T-cell (primary cell): ENCODE measurements at regions not wholly inside any gene's neighbourhood (a gene's known extent, or its start where the extent isn't known, plus 50 kb on each side); places are given as distances from the start of the nearest gene placed in this dataset.

Experiments used
- ATAC-seq, 4 experiments: fragments of 200-7000 bp in 3 of 4; fragments of 150-1000 bp in 1 of 4; cut with Tn5 transposase; replicated peaks in 1 of 4; 1 replicate in 3 of 4; 2 replicates in 1 of 4; pipeline ENCODE4 v1.10.0; 2021; ENCODE audit warnings: moderate library complexity in 3 of 4, mild to moderate bottlenecking in 2 of 4, moderate number of reproducible peaks in 1 of 4
- CTCF ChIA-PET, 2 donors: fragments of 300-600 bp; sonication (Branson Sonifier 250); formaldehyde crosslinking; loops; one replicate each; lab custom pipeline; 2022; ENCODE audit warnings: antibody characterized with exemption in 2 of 2; lab: Charles Lee
- POLR2A ChIA-PET, 2 donors: fragments of 300-600 bp; sonication (Branson Sonifier 250); formaldehyde crosslinking; loops; one replicate each; lab custom pipeline; 2022; ENCODE audit warnings: antibody characterized with exemption in 2 of 2; lab: Charles Lee
- DNase-seq, 35 experiments: peaks; one replicate each; pipeline versions ENCODE4 v3.0.0 to v3.0.0-alpha.2; 2013 to 2023
- H3K27ac ChIP-seq: one replicate; pipeline ENCODE4 v1.5.1; 2013; ENCODE audit warnings: low read length
- H3K27me3 ChIP-seq, 2 experiments: replicated peaks in 1 of 2; 1 replicate in 1 of 2; 2 replicates in 1 of 2; pipeline versions ENCODE4 v1.6.1 to v1.7.0; 2013; ENCODE audit warnings: low read length in 1 of 2, mixed read lengths in 1 of 2; ENCODE audit not compliant: control insufficient read depth in 2 of 2, insufficient read depth in 2 of 2; ENCODE audit errors: extremely low read depth in 1 of 2
- H3K36me3 ChIP-seq, 2 donors: 1 replicate in 1 of 2; 2 replicates in 1 of 2; pipeline versions ENCODE4 v1.6.1 to v1.7.0; 2013; ENCODE audit warnings: low read length in 1 of 2; ENCODE audit not compliant: control insufficient read depth in 2 of 2, insufficient read depth in 1 of 2; ENCODE audit errors: extremely low read depth in 1 of 2
- H3K4me1 ChIP-seq, 2 experiments: 1 replicate in 1 of 2; 2 replicates in 1 of 2; pipeline versions ENCODE4 v1.6.1 to v1.7.0; 2013; ENCODE audit warnings: low read length in 2 of 2, mixed read lengths in 1 of 2; ENCODE audit not compliant: insufficient read depth in 2 of 2, control insufficient read depth in 1 of 2; ENCODE audit errors: extremely low read depth in 1 of 2
- H3K4me3 ChIP-seq, 2 donors: 1 replicate in 1 of 2; 2 replicates in 1 of 2; pipeline versions ENCODE4 v1.5.1 to v1.7.0; 2013; ENCODE audit warnings: mild to moderate bottlenecking in 2 of 2, low read length in 1 of 2, moderate library complexity in 1 of 2; ENCODE audit not compliant: control insufficient read depth in 1 of 2; ENCODE audit errors: extremely low read depth in 1 of 2
- H3K9me3 ChIP-seq: 2 replicates; pipeline ENCODE4 v1.7.0; 2013
- H3K27ac Mint-ChIP-seq, 2 donors: one replicate each; pipeline ENCODE4 v1.8.0; 2020 to 2021; ENCODE audit warnings: mild to moderate bottlenecking in 2 of 2, mixed read lengths in 2 of 2
- H3K27me3 Mint-ChIP-seq, 2 donors: one replicate each; pipeline ENCODE4 v1.8.0; 2021 to 2022; ENCODE audit warnings: mixed read lengths in 2 of 2
- H3K36me3 Mint-ChIP-seq: one replicate; pipeline ENCODE4 v1.8.0; 2021; ENCODE audit warnings: mixed read lengths
- H3K4me1 Mint-ChIP-seq, 3 donors: one replicate each; pipeline ENCODE4 v1.8.0; 2020 to 2022; ENCODE audit warnings: mixed read lengths in 3 of 3, mild to moderate bottlenecking in 1 of 3
- H3K4me3 Mint-ChIP-seq, 3 donors: one replicate each; pipeline ENCODE4 v1.8.0; 2020 to 2022; ENCODE audit warnings: mild to moderate bottlenecking in 3 of 3, mixed read lengths in 3 of 3, moderate library complexity in 3 of 3
- H3K9me3 Mint-ChIP-seq, 3 donors: one replicate each; pipeline ENCODE4 v1.8.0; 2020 to 2022; ENCODE audit warnings: mixed read lengths in 3 of 3
- WGBS: methylation state at CpG from one replicate; pipeline ENCODE4 v1.1.5; 2013; ENCODE audit warnings: missing lambda C conversion rate; ENCODE audit not compliant: insufficient coverage; 5-methylcytosine and 5-hydroxymethylcytosine counted together

DNA sequence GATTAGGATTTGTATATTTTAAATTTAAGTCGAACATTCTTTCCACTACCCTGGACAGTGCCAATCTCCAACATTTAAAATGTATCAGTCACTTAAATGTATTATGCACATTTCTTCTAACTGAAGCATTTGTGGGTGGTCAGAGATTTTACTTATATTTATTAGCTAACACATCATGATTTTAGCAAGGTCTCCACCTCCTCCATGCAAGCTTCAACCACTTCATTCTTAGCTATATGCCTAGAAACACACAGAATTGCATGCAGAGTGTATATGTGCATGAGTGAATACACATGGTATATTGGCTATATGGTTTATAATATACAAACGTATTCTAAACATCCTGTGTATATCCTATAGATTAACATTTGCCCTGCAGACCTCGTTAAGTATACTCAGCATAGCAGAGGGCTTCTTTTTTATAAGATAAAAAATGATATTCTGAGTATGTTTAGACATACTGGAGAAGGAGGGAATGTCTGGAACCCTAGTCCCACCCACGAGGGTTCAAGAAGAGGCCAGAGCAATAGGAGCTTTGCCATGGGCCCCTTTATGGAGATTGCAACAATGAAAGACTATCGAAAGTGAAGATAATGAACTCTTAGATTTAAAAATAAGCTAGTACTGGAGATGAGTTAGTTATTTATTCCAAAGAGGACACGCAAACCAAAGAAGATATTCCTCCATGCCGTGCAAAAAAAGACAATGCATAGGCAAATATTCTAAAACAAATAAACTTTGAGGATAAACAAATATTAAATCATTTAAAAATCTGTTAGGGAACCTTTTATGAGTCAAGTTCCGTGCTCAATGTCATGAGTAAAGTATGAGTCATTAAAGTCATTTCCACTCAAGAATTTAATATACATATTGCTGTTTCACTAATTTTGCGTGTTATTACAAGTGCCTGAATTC, 480.4 kb downstream of the SIPA1L2 start:
- CTCF ChIA-PET: no interaction called here
- Mint-ChIP-seq H3K4me3 (no peak overlapping the region), H3K27me3 (peaks cover 16 to 21% of the 10 kb centered on the region in 2 donors), H3K4me1 (no peaks in the 10 kb centered on the region), H3K9me3 (peaks cover 0 to 6% (median 0%) of the 10 kb centered on the region in 3 donors), H3K27ac (no peak overlapping the region), H3K36me3 (no peaks in the 10 kb centered on the region)
- 72% methylated on average over 2 of the region's 9 CpGs for WGBS
- POLR2A ChIA-PET: no interaction called here
- Histone ChIP-seq H3K9me3 (no peaks in the 10 kb centered on the region), H3K4me3 (no peak overlapping the region), H3K36me3 (no peaks in the 10 kb centered on the region), H3K27me3 (no peaks in the 10 kb centered on the region), H3K4me1 (no peaks in the 10 kb centered on the region), H3K27ac (no peak overlapping the region)
- ATAC-seq (no peak), DNase-seq (no peak)

DNA sequence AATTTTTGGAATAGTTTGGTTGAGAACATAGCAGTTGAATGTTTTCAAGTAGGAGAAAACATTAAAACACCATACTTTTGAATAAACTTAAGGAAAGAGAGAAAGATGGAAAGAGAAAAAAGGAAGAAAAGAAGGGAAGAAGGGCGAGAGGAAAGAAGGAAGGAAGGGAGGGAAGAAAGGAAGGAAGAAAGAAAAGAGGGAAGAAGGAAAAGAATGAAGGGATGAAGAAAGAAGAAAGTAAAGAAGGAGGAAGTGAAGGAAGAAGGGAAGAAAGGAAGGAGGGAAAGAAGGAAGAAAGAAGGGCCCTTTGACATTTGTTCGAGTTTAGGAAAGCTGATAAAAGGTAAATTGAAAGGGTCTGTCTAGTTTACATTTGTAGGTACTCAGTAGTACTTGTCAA, 482.7 kb downstream of the SIPA1L2 start:
- Histone ChIP-seq H3K4me1 (no peaks in the 10 kb centered on the region), H3K4me3 (no peak overlapping the region), H3K27me3 (no peaks in the 10 kb centered on the region), H3K9me3 (no peaks in the 10 kb centered on the region), H3K36me3 (no peaks in the 10 kb centered on the region), H3K27ac (no peak overlapping the region)
- POLR2A ChIA-PET: no interaction called here
- H3K4me1 Mint-ChIP-seq: no peaks in the 10 kb centered on the region
- H3K27ac Mint-ChIP-seq: no peak overlapping the region
- H3K9me3 Mint-ChIP-seq: peaks cover 0 to 6% (median 0%) of the 10 kb centered on the region in 3 donors
- H3K27me3 Mint-ChIP-seq: peaks cover 8 to 14% of the 10 kb centered on the region in 2 donors
- no peaks in the 10 kb centered on the region for H3K36me3 Mint-ChIP-seq
- CTCF ChIA-PET: interaction anchor here in 1 of 2 donors (0.5 kb wide), 1 partner anchor 284 kb away, joined by 5 read pairs; no protein-coding TSS in a partner anchor
- 72% methylated on average over 2 of the region's 2 CpGs for WGBS
- no peak overlapping the region for H3K4me3 Mint-ChIP-seq
- ATAC-seq: no peak
- no peak for DNase-seq

DNA sequence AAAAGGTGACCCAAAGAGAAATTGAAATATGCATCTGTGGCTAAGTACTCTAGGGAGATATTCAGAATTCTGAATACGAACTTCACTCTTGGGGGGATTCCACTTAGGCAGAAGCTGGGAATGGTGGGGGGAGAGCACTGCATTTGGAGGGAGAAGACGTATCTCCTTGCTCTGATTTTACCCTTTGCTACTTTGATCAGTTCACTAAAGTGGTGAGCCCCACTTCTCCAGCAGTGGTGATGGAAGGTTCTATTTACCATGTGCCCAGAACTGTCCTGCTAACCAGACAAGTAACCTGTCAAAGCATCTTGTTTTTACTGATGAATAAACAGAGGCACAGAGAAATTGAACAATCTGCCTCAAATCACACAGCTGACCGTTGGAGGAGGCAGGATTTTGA, 483.4 kb downstream of the SIPA1L2 start:
- DNase-seq: no peak
- POLR2A ChIA-PET: no interaction called here
- no peak for ATAC-seq
- Histone ChIP-seq H3K36me3 (no peaks in the 10 kb centered on the region), H3K27me3 (no peaks in the 10 kb centered on the region), H3K27ac (no peak overlapping the region), H3K4me1 (no peaks in the 10 kb centered on the region), H3K4me3 (no peak overlapping the region), H3K9me3 (no peaks in the 10 kb centered on the region)
- no peaks in the 10 kb centered on the region for H3K4me1 Mint-ChIP-seq
- H3K9me3 Mint-ChIP-seq: peaks cover 0 to 6% (median 0%) of the 10 kb centered on the region in 3 donors
- H3K36me3 Mint-ChIP-seq: no peaks in the 10 kb centered on the region
- H3K4me3 Mint-ChIP-seq: no peak overlapping the region
- WGBS: 100% methylated on average over 1 of the region's 3 CpGs
- peaks cover 8 to 12% of the 10 kb centered on the region in 2 donors for H3K27me3 Mint-ChIP-seq
- no peak overlapping the region for H3K27ac Mint-ChIP-seq
- CTCF ChIA-PET: no interaction called here

DNA sequence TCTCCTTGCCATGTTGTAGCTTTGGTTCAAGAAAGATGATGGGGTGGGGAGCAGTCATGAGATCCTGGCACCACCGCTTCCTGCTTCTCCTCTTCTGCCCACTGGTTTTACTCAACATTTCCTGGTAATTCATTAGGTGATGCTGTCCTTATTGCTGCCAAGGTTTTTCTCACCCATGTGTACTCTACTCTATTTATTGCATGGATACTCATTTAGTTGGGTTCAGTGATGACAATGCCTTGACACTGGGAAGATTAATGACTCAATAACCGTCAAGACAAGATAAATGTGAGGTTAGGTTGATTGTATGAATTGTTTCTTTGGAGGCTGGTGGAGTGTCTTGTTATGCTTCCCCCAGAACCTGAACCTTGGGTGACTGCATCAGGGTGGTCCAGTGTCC, 484.2 kb downstream of the SIPA1L2 start:
- H3K27ac Mint-ChIP-seq: no peak overlapping the region
- Histone ChIP-seq H3K4me3 (no peak overlapping the region), H3K4me1 (no peaks in the 10 kb centered on the region), H3K27ac (no peak overlapping the region), H3K9me3 (no peaks in the 10 kb centered on the region), H3K36me3 (no peaks in the 10 kb centered on the region), H3K27me3 (no peaks in the 10 kb centered on the region)
- WGBS: 80% methylated on average over 1 of the region's 2 CpGs
- no peak for DNase-seq
- H3K36me3 Mint-ChIP-seq: no peaks in the 10 kb centered on the region
- ChIA-PET CTCF (no interaction called here), POLR2A (no interaction called here)
- H3K4me3 Mint-ChIP-seq: no peak overlapping the region
- peaks cover 0 to 7% (median 4%) of the 10 kb centered on the region in 3 donors for H3K9me3 Mint-ChIP-seq
- H3K4me1 Mint-ChIP-seq: no peaks in the 10 kb centered on the region
- no peak for ATAC-seq
- H3K27me3 Mint-ChIP-seq: peaks cover 5 to 9% of the 10 kb centered on the region in 2 donors

DNA sequence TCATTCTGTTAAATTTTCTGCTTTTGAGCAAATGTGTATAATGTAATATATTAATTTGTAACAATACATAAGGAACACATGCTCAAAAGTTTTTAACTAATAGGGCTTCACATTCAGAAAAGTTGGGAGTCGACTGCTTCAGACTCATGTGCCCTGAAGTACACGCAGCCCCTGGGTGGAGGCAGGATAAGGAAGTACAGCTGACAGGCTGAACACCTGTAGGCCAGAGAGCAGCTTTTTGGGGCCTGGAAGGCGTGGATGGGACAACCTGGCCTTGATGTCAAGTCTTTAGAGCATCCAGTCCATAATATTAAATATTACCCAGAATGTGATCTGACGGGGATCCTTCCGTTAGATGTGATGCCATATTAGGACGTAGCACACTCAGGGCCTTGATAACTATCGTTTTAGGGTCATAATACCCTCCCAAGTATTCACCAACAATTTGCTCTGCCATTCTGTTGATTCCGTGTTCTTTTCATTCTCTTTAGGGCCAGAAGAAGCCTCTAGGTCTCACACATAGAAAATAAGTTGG, 485.2 kb downstream of the SIPA1L2 start:
- Histone ChIP-seq H3K27ac (no peak overlapping the region), H3K27me3 (no peaks in the 10 kb centered on the region), H3K9me3 (no peaks in the 10 kb centered on the region), H3K4me1 (no peaks in the 10 kb centered on the region), H3K36me3 (no peaks in the 10 kb centered on the region), H3K4me3 (no peak overlapping the region)
- POLR2A ChIA-PET: no interaction called here
- CTCF ChIA-PET: no interaction called here
- Mint-ChIP-seq H3K4me1 (no peaks in the 10 kb centered on the region), H3K9me3 (peaks cover 0 to 9% (median 5%) of the 10 kb centered on the region in 3 donors), H3K36me3 (no peaks in the 10 kb centered on the region), H3K27ac (no peak overlapping the region), H3K4me3 (no peak overlapping the region), H3K27me3 (peaks cover 5 to 9% of the 10 kb centered on the region in 2 donors)
- DNase-seq: no peak
- no peak for ATAC-seq
- 87% methylated on average over 6 of the region's 8 CpGs for WGBS

DNA sequence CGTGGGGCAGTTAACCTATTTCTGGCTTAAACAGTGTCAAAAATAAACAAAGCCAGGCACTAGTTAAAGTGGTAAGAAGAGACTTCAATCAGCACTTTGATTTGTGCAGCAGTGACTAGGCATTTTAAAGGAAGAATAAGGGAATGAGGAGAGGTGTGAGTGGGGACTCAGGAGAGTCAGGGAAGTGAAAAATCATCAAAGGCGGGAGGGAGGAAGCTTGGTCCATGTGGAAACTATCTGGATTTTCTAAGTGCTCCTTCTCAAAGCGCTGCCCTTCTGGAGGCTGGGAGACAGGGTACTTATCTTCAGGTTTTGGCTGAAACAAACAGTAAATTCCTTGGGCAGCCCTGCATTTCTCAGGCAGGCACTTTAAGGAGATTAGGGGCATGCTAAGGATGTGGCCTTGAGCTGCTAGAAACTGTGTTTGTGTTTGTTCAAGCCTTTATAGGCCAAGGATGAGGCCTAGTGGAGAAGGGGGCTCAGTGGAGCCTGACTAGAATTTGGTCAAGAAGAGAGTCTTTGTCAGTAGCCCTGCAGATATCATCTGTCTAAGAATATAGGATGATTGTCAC, 486.5 kb downstream of the SIPA1L2 start:
- Histone ChIP-seq H3K4me3 (no peak overlapping the region), H3K36me3 (no peaks in the 10 kb centered on the region), H3K27me3 (no peaks in the 10 kb centered on the region), H3K4me1 (no peaks in the 10 kb centered on the region), H3K27ac (no peak overlapping the region), H3K9me3 (no peaks in the 10 kb centered on the region)
- peaks cover 5 to 13% of the 10 kb centered on the region in 2 donors for H3K27me3 Mint-ChIP-seq
- no peak overlapping the region for H3K4me3 Mint-ChIP-seq
- DNase-seq: no peak
- no peak overlapping the region for H3K27ac Mint-ChIP-seq
- ChIA-PET POLR2A (no interaction called here), CTCF (no interaction called here)
- peaks cover 0 to 9% (median 5%) of the 10 kb centered on the region in 3 donors for H3K9me3 Mint-ChIP-seq
- WGBS: 100% methylated on average over 2 of the region's 3 CpGs
- ATAC-seq: no peak
- H3K36me3 Mint-ChIP-seq: no peaks in the 10 kb centered on the region
- H3K4me1 Mint-ChIP-seq: no peaks in the 10 kb centered on the region
